ENCODE measurements at regions not wholly inside any gene's neighbourhood (a gene's known extent, or its start where the extent isn't known, plus 50 kb on each side); places are given as distances from the start of the nearest gene placed in this dataset.

- peak; percentile 10 for DNase-seq
- H3K9me3 ChIP-seq, result no peaks in the 10 kb centered on the region
- no peak overlapping the region for H3K4me3 ChIP-seq (ENCODE audit: low read depth, low read length)
- H3K4me1 ChIP-seq, result peaks cover 15% of the 10 kb centered on the region
- no peak for TF ChIP-seq CTCF (IDR thresholded peaks at IDR 0.05; ENCODE audit: low read depth, low read length)
- H3K36me3 ChIP-seq, result no peaks in the 10 kb centered on the region
- no peaks in the 10 kb centered on the region for H3K27me3 ChIP-seq
These were observed 92.8 kb downstream of the TAF11L14 start for GRCh38 chr5:17727098-17727497.

DNA sequence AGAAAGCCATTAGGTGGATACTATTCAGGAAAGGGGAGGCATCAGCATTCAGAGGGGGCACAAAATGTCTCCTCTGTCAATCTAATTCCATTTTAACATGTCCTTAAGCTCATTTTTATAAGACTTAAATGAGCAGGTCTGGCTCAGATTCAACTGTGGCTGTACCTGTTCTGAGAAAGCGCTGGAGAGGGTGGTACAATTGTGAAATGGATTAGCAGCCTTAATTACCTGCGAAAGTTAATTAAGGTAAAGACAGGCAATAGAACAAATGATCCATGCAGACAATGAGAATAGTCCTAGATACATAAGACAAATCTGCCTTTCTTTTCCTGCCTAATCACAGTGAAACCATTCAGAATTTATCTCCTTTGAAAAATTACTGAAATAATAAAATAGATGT lies 96.2 kb downstream of the TAF11L14 start:
- TF ChIP-seq CTCF (IDR thresholded peaks at IDR 0.05; ENCODE audit: low read depth, low read length), result no peak
- no peaks in the 10 kb centered on the region for H3K9me3 ChIP-seq

DNA sequence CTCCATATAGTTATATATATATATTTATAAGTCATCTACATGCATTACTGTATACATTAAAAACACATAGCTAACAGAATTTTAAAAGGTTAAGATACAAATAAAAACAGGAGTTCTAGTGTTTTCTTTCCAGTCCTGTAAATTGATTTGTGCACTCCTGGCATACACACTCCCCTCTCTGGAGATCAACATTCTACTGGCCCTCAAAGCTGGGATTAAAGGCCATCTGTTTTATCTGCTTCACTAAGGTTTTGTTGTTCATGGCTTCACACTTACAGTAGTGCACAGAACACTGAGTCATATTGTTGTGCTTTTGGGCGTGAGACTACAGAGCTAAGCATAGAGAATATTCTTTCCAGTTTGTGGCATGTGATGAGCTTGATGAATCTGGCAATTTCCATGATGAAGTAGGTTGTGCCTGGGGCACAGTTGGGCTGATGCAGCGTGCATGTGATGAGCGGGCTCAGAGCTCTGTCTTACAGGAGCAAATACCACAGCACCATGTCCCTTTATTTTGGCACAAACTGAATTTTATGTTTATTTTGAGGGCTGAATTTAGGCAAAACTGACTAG lies 98.2 kb downstream of the TAF11L14 start:
- peaks cover 3% of the 10 kb centered on the region for H3K4me1 ChIP-seq
- H3K4me3 ChIP-seq (ENCODE audit: low read depth, low read length), result no peak overlapping the region
- no peaks in the 10 kb centered on the region for H3K36me3 ChIP-seq
- no peaks in the 10 kb centered on the region for H3K9me3 ChIP-seq
- no peaks in the 10 kb centered on the region for H3K27me3 ChIP-seq
- no peak for TF ChIP-seq CTCF (IDR thresholded peaks at IDR 0.05; ENCODE audit: low read depth, low read length)
- no peak for DNase-seq

More for the DNA sequence above, 96.2 kb downstream of the TAF11L14 start:
- Histone ChIP-seq H3K4me3 (ENCODE audit: low read depth, low read length) (no peak overlapping the region), H3K4me1 (peaks cover 15% of the 10 kb centered on the region), H3K36me3 (no peaks in the 10 kb centered on the region), H3K27me3 (no peaks in the 10 kb centered on the region)
- DNase-seq, result no peak

GRCh38 chr5:17734011-17734410 lies 99.8 kb downstream of the TAF11L14 start:
- Histone ChIP-seq H3K4me3 (ENCODE audit: low read depth, low read length) (no peak overlapping the region), H3K36me3 (no peaks in the 10 kb centered on the region), H3K9me3 (no peaks in the 10 kb centered on the region), H3K4me1 (no peaks in the 10 kb centered on the region), H3K27me3 (no peaks in the 10 kb centered on the region)
- no peak for TF ChIP-seq CTCF (IDR thresholded peaks at IDR 0.05; ENCODE audit: low read depth, low read length)
- DNase-seq, result no peak

- Histone ChIP-seq H3K27me3 (no peaks in the 10 kb centered on the region), H3K9me3 (no peaks in the 10 kb centered on the region), H3K4me1 (no peaks in the 10 kb centered on the region), H3K4me3 (ENCODE audit: low read depth, low read length) (no peak overlapping the region), H3K36me3 (no peaks in the 10 kb centered on the region)
- DNase-seq, result no peak
- no peak for TF ChIP-seq CTCF (IDR thresholded peaks at IDR 0.05; ENCODE audit: low read depth, low read length)
These were observed 101.5 kb downstream of the TAF11L14 start for GRCh38 chr5:17735761-17736160.

- Histone ChIP-seq H3K27me3 (no peaks in the 10 kb centered on the region), H3K4me1 (no peaks in the 10 kb centered on the region), H3K9me3 (no peaks in the 10 kb centered on the region), H3K4me3 (ENCODE audit: low read depth, low read length) (no peak overlapping the region), H3K36me3 (no peaks in the 10 kb centered on the region)
- TF ChIP-seq CTCF (IDR thresholded peaks at IDR 0.05; ENCODE audit: low read depth, low read length), result no peak
- no peak for DNase-seq
These were observed 102.8 kb downstream of the TAF11L14 start for GRCh38 chr5:17737092-17737491.
